ENCODE measurements at regions not wholly inside any gene's neighbourhood (a gene's known extent, or its start where the extent isn't known, plus 50 kb on each side); places are given as distances from the start of the nearest gene placed in this dataset.

DNA sequence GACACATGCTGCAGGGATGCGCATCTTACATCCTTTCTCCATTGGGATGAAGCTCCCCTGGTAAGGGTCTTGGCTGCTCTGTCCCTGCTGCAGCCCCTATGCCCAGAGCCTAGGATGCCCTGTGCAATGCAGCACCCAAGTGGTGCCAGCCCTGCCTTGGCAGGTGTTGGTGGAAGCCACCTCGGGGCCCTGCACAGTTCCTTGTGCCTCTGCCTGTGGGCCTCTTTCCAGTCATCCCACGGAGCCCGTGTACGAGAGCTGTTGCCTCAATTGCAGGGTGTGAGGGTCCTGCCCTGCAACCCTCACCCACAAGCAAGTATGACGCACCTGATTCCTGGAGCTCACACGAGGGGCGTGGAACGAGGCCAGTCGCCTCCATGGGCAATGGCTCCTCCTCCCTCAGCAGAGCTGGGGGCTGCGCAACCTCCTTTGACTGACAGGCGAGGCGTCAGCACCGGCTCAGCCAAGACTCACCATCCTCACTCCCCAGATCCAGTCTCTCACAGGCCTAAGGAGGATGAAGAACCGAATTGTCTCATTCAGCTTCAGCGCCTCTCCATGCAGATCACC lies 719.6 kb downstream of the BRD1 start:
- Histone ChIP-seq H3K4me1 (ENCODE audit: insufficient read depth, low read length) (no peaks in the 10 kb centered on the region), H3K9ac (ENCODE audit: low read length) (no peak overlapping the region), H3K4me3 (ENCODE audit: low read length) (no peak overlapping the region), H3K27me3 (ENCODE audit: low read length) (no peaks in the 10 kb centered on the region), H3K27ac (ENCODE audit: low read length) (no peak overlapping the region), H3F3A (ENCODE audit: low read length, unreplicated experiment) (no peaks in the 10 kb centered on the region), H3K4me2 (ENCODE audit: low read length) (no peak overlapping the region), H3K9me2 (replicated peaks; ENCODE audit: low read length) (no peaks in the 10 kb centered on the region), H4K20me1 (ENCODE audit: low read length) (no peaks in the 10 kb centered on the region), H3K79me2 (ENCODE audit: low read length) (no peaks in the 10 kb centered on the region), H3K36me3 (ENCODE audit: low read depth, low read length) (no peaks in the 10 kb centered on the region), H3K9me3 (ENCODE audit: low read length) (no peaks in the 10 kb centered on the region), H2AFZ (ENCODE audit: low read length) (no peak overlapping the region)
- intact Hi-C loops (cut with micrococcal nuclease) = no loop called here
- POLR2A ChIA-PET (ENCODE audit: unreplicated experiment) = no interaction called here
- CTCF ChIA-PET = no interaction called here
- ATAC-seq = no peak
- TF ChIP-seq EZH2phosphoT487 (IDR thresholded peaks at IDR 0.05; ENCODE audit: borderline replicate concordance, low read length) (no peak), CTCF (conservative IDR thresholded peaks at IDR 0.05; ENCODE audit: low read depth, low read length) (no peak), EZH2 (IDR thresholded peaks at IDR 0.05; ENCODE audit: low read length, unreplicated experiment) (no peak)
- no peak for DNase-seq
- BruUV-seq (replicated peaks) = no TSS peak

DNA sequence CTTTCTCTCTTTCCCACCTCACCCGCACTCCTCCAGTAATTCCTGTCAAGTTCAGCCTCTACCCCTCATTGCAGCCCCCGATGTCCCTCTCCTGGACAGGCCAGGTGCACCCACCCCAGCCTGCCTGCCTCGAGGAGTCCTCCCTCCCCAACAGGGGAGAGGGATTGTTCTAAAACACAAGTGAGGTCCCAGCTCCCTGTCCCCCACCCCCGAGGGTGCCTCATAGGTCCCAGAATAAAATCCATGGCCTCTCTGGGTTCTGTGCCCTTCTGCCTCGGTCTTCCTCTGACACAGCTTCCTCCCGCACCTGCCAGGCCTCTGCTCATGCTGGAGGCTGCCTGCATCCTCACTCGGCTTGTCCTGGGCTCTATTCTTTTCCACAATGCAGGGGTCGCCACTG lies 720.1 kb downstream of the BRD1 start:
- Histone ChIP-seq H3K9me3 (ENCODE audit: low read length) (no peaks in the 10 kb centered on the region), H2AFZ (ENCODE audit: low read length) (no peak overlapping the region), H3K4me3 (ENCODE audit: low read length) (no peak overlapping the region), H3K27ac (ENCODE audit: low read length) (no peak overlapping the region), H3K27me3 (ENCODE audit: low read length) (no peaks in the 10 kb centered on the region), H3K4me2 (ENCODE audit: low read length) (no peak overlapping the region), H3K36me3 (ENCODE audit: low read depth, low read length) (no peaks in the 10 kb centered on the region), H4K20me1 (ENCODE audit: low read length) (no peaks in the 10 kb centered on the region), H3K4me1 (ENCODE audit: insufficient read depth, low read length) (no peaks in the 10 kb centered on the region), H3K9ac (ENCODE audit: low read length) (no peak overlapping the region), H3F3A (ENCODE audit: low read length, unreplicated experiment) (no peaks in the 10 kb centered on the region), H3K79me2 (ENCODE audit: low read length) (no peaks in the 10 kb centered on the region), H3K9me2 (replicated peaks; ENCODE audit: low read length) (no peaks in the 10 kb centered on the region)
- DNase-seq (no peak), ATAC-seq (no peak)
- ChIA-PET POLR2A (ENCODE audit: unreplicated experiment) (no interaction called here), CTCF (no interaction called here)
- intact Hi-C loops (cut with micrococcal nuclease) = no loop called here
- no TSS peak for BruUV-seq (replicated peaks)
- TF ChIP-seq CTCF (conservative IDR thresholded peaks at IDR 0.05; ENCODE audit: low read depth, low read length) (no peak), EZH2phosphoT487 (IDR thresholded peaks at IDR 0.05; ENCODE audit: borderline replicate concordance, low read length) (no peak), EZH2 (IDR thresholded peaks at IDR 0.05; ENCODE audit: low read length, unreplicated experiment) (no peak)

DNA sequence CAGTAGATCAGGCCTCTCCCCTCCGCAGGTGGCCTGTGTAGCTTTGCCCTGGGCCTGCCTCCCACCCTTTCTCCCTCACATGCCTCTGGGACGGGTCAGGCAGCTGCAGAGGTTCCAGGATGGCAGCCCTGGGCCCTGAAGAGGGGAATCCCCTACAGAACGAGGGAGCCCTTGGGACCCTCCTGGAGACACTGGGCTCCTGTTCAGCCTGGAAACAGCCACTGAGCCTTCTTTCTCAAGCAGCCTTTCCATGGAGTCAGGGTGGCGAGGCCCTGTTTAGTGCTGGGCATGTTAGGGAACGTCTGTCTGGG lies 720.9 kb downstream of the BRD1 start:
- TF ChIP-seq CTCF (conservative IDR thresholded peaks at IDR 0.05; ENCODE audit: low read depth, low read length) = no peak
- no peak for TF ChIP-seq EZH2phosphoT487 (IDR thresholded peaks at IDR 0.05; ENCODE audit: borderline replicate concordance, low read length)
- no peak for TF ChIP-seq EZH2 (IDR thresholded peaks at IDR 0.05; ENCODE audit: low read length, unreplicated experiment)
- H3K9ac ChIP-seq (ENCODE audit: low read length) = no peak overlapping the region
- H3K36me3 ChIP-seq (ENCODE audit: low read depth, low read length) = no peaks in the 10 kb centered on the region
- H3K9me3 ChIP-seq (ENCODE audit: low read length) = no peaks in the 10 kb centered on the region
- no peak overlapping the region for H3K4me3 ChIP-seq (ENCODE audit: low read length)
- H3K79me2 ChIP-seq (ENCODE audit: low read length) = no peaks in the 10 kb centered on the region
- intact Hi-C loops (cut with micrococcal nuclease) = no loop called here
- H2AFZ ChIP-seq (ENCODE audit: low read length) = no peak overlapping the region
- H3K4me2 ChIP-seq (ENCODE audit: low read length) = no peak overlapping the region
- H3K27me3 ChIP-seq (ENCODE audit: low read length) = no peaks in the 10 kb centered on the region
- BruUV-seq (replicated peaks) = no TSS peak
- ChIA-PET POLR2A (ENCODE audit: unreplicated experiment) (no interaction called here), CTCF (no interaction called here)
- no peaks in the 10 kb centered on the region for H3K9me2 ChIP-seq (replicated peaks; ENCODE audit: low read length)
- no peaks in the 10 kb centered on the region for H3F3A ChIP-seq (ENCODE audit: low read length, unreplicated experiment)
- no peaks in the 10 kb centered on the region for H4K20me1 ChIP-seq (ENCODE audit: low read length)
- no peaks in the 10 kb centered on the region for H3K4me1 ChIP-seq (ENCODE audit: insufficient read depth, low read length)
- ATAC-seq = no peak
- H3K27ac ChIP-seq (ENCODE audit: low read length) = no peak overlapping the region
- DNase-seq = no peak

Measured in PC-3 (cell line).